ENCODE measurements at regions not wholly inside any gene's neighbourhood (a gene's known extent, or its start where the extent isn't known, plus 50 kb on each side); places are given as distances from the start of the nearest gene placed in this dataset.

DNA sequence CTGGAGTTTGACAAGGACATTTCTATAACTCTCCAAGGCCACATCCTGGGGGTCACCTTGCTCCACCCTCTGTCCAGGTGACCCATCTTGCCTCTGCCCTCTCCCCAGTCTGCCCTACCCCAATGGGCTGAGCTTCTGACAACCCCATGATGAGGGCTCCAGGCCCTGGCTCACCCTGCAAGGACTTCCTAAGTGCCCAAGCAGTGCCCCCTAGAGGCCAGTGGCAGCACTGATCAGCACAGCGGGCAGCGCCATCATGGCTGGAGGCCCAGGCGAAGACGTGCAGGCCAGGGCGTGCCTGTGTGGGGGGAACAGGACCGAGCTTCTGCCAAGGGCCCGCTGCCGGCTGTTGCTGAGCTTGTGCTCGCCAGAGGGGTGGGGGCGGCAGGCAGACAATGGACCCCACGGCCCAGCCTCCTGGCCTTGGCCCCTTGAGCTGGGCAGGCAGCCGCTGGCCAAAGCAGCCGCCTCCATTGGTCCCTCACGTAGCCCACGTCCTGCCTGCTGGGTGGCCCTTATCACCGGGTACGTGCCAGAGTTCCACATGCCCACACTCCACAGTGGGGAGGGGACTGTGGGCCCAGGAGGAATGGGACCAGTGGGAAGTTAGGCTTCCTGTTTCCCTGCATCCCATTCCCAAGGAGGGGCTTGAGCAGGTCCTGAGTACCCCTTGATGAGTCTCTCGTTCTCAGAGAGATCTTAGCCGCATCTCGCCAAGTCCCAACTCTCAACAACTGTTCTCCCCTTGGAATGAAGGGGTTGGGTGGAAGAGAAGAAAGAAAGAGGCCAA lies 64.3 kb downstream of the MRPL14 start:
- no peak for DNase-seq (ENCODE audit: low read depth)

GRCh38 chr6:44062105-44062770 lies 65.0 kb downstream of the MRPL14 start:
- DNase-seq (ENCODE audit: low read depth): no peak

- DNase-seq (ENCODE audit: low read depth): no peak
These were observed 65.7 kb downstream of the MRPL14 start for GRCh38 chr6:44061375-44062104.

DNA sequence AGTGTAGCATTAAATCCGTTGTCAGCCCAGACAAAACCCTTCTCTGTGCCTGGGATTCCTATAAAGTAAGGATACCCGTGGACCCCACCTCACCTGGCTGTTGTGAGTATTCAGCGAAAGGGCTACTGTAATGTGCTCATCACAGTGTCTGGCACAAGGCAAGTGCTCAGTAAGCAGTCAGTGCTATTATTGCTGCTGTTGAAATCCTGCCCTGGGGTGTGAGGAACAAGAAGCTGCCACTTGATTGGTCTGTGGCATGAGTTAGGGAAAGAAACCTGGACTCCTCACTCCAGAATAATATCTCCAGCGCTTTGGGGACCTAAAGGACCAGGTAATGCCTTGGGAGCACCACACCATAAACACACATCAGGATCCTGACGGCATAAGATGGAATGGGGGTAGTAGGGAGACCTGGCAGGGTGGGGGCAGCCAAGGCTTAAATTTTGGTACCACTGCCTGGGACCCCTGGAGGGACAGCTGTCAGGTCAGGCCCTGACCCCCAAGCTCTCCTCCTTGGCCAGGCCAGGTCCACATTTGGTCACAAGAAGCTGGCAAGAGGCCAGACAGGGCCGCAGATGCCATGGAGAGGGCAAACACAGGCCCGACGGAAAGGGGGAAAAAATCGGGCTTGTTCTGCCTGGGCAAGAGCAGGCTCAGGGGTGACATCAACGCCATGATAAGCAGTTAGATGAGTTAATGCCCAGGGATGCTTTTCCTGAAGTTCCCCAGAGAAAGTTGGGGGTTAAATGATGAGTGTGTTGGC lies 66.5 kb downstream of the MRPL14 start:
- no peak for DNase-seq (ENCODE audit: low read depth)

GRCh38 chr6:44059359-44060346 lies 67.6 kb downstream of the MRPL14 start:
- DNase-seq (ENCODE audit: low read depth): no peak

DNA sequence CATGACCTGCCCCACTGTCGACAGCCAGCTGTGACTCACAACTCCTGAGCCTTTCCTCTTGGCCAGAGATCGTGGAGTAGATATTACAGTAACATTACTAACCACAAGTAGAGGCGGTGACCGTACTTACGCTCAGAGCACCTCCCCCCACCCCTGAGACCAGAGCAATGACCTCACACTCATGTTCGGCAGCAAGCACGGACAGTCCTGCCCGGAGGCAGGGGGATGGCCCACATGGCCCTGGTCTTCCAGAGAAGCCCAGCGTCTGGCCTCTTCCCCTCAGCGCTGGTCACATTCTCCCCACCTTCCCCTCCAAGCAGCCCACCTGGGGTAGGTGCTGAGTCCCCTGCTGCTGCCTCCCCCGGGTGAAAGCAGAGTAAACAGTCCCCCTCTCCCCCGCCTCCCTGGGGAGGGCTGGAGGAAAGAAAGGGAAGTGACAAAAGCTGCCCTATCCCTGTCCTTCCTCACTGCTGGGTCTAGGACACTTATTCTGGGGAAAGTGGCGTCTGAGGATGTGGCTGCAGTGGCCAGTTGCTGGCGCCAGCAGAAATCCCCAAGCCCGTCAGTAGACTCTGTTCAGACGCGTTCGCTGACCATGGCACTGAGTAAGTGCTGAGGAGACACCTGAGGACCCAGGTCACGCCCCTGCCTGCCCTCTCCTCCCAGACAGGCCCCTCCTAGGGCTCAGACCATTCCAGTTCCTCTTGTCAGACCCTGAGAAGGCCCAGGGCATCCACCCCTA lies 68.5 kb downstream of the MRPL14 start:
- no peak for DNase-seq (ENCODE audit: low read depth)

- DNase-seq (ENCODE audit: low read depth): no peak
These were observed 69.2 kb downstream of the MRPL14 start for GRCh38 chr6:44057931-44058616.

GRCh38 chr6:44057238-44057930 lies 69.9 kb downstream of the MRPL14 start:
- no peak for DNase-seq (ENCODE audit: low read depth)

- no peak for DNase-seq (ENCODE audit: low read depth)
These were observed 70.6 kb downstream of the MRPL14 start for GRCh38 chr6:44056392-44057237.

GRCh38 chr6:44054721-44055559 lies 72.3 kb downstream of the MRPL14 start:
- DNase-seq (ENCODE audit: low read depth): no peak

DNA sequence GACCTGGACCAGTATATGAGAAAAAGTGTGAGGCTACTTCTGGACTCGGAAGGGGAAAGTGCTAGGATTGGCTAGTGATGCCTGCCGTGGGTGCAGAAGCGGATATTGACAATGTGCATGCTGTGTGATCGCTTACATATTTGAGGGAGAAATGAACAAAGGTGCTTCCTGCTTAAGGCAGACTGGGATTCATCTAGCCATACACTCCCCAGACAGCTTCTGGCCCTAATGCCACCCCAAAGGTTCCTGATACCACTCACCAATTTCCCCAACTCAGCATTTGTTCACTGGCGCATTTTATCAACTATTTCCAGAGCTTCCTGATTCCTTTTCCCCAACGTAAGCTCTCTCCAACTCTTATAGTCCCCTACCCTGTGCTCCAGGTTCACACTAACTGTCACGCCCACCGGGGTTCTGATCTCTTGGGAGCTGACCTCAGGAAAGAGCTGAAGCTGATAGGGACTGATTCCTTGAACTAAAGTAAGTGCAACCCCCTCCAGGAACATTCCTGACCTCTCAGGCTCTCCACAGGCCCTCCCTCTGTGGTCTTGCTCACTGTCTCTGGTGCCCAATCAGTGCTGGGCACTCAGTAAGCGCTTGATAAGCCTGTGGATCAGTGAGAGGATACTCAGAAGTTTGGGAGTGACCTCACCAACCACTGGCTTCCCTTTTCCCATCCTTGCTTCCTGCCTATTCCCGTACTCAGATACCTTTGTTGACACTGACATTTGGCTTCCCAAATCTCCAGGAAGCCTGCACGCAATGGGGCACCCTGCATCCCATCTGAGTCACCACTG lies 73.3 kb downstream of the MRPL14 start:
- no peak for DNase-seq (ENCODE audit: low read depth)

- no peak for DNase-seq (ENCODE audit: low read depth)
These were observed 74.0 kb downstream of the MRPL14 start for GRCh38 chr6:44053106-44053756.

DNA sequence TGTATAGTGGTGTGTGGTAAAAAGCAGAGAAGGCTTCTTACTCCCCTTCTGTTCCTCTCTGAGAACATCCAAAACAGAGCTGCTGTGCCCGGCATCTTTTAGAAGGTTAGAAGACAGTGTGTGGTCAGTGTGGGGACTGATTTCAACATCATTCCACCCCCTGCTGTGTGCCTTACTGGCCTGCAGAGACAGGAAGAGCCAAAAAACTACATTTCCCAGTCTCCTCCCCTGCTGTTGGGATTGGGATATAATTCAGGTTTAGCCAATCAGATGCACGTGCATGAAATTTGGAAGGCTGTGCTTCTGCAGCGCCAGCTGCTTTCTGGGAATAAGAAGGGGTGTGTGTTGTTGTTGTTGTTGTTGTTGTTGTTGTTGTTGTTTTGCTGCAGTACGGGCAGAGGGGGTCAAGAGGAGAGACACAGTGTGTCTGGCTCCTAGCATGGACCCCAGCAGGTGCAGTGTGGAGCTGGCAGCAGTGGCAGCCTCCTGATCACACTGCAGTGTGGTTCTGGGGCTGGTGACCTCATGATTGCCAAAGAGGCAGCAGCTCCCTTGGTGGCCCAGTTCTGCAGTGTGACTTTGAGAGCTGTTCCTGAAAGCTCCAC lies 74.7 kb downstream of the MRPL14 start:
- DNase-seq (ENCODE audit: low read depth): no peak

DNA sequence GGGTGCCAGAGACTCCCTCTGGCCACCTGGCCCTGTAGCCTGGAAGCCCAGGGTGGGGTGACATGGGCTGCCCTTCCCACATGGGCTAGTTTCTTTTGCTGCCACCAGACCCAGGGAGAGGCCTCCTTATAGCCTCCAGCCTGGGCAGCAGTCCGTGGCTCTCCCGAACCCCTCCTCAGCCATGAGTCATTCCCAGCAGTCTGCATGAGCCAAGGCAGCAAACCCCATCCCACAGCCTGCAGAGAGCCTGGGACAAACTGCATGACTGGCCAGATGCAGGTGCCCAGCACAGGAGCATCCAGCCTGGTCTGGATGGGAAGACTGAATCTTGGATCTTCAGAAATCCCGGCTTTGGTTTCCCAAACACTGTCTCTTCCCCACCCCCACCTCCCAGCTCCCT lies 75.7 kb downstream of the MRPL14 start:
- no peak for DNase-seq (ENCODE audit: low read depth)

- DNase-seq (ENCODE audit: low read depth): no peak
These were observed 76.3 kb downstream of the MRPL14 start for GRCh38 chr6:44050872-44051505.
